Loucy (cell line): ENCODE measurements at regions not wholly inside any gene's neighbourhood (a gene's known extent, or its start where the extent isn't known, plus 50 kb on each side); places are given as distances from the start of the nearest gene placed in this dataset.

Experiments
- EZH2phosphoT487 ChIP-seq: fragments of 200-600 bp; IDR thresholded peaks from 2 replicates; pipeline ENCODE4 v1.6.1; 2018; ENCODE audit warnings: antibody characterized with exemption, mild to moderate bottlenecking, moderate library complexity, borderline replicate concordance
- TF ChIP-seq, protein P1 (sequence below): fragments of 200-600 bp; sonication (generic); conservative IDR thresholded peaks from 2 replicates; pipeline ENCODE4 v1.5.1; 2014; ENCODE audit warnings: mild to moderate bottlenecking, antibody characterized with exemption, low read length

DNA sequence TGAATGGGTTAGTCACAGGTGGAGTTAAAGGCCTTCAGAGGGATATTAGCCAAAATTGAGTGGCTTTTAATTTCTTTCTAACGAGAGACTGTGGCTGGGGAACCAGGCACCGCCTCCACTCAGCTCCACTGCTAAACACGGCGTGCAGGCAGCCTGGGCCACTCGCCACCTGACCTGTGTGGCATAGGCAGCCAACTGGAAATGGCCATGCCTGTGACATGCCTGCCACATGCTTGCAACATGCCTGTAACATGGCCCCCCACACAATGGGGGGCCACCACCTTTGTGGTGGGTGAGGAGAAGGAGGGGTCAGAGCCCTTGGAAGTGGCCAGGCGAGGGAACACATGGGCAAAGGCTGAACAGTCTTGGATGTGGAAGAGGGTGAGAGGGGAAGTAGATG lies 60.1 kb upstream of the PAX2 start:
- TF ChIP-seq, protein P1, sequence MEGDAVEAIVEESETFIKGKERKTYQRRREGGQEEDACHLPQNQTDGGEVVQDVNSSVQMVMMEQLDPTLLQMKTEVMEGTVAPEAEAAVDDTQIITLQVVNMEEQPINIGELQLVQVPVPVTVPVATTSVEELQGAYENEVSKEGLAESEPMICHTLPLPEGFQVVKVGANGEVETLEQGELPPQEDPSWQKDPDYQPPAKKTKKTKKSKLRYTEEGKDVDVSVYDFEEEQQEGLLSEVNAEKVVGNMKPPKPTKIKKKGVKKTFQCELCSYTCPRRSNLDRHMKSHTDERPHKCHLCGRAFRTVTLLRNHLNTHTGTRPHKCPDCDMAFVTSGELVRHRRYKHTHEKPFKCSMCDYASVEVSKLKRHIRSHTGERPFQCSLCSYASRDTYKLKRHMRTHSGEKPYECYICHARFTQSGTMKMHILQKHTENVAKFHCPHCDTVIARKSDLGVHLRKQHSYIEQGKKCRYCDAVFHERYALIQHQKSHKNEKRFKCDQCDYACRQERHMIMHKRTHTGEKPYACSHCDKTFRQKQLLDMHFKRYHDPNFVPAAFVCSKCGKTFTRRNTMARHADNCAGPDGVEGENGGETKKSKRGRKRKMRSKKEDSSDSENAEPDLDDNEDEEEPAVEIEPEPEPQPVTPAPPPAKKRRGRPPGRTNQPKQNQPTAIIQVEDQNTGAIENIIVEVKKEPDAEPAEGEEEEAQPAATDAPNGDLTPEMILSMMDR, result no peak
- no peak for TF ChIP-seq EZH2phosphoT487
